DMS153 (cell line): ENCODE measurements at regions not wholly inside any gene's neighbourhood (a gene's known extent, or its start where the extent isn't known, plus 50 kb on each side); places are given as distances from the start of the nearest gene placed in this dataset.
"Not testable (repeated sequence)": the region's sequence is repeated elsewhere in the genome, so short reads cannot be mapped to it uniquely, and the experiment has no call there.

Experiments
- DNase-seq: peaks from one replicate; lab custom pipeline; 2025; lab: John Stamatoyannopoulos, UW

DNA sequence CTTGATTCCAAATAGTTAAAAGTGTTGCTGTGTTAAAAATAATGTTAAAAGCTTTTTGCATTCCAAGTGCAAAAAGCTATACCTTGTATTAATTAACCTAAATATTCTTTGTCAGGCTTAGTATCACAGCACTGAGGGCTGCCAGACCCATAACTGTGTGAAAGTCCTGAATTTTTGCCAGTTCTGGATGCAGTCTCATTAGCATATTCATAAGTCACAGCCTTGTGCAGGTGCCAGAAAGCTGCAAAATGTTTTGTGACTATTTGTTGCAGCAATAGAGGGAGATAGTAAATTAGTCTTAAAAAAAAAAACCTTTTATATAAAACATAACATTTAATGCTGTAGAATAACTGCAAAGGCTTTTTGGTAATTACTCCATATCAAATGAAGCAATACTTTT is 56.6 kb downstream of the SLITRK1 start:
- DNase-seq = no peak

DNA sequence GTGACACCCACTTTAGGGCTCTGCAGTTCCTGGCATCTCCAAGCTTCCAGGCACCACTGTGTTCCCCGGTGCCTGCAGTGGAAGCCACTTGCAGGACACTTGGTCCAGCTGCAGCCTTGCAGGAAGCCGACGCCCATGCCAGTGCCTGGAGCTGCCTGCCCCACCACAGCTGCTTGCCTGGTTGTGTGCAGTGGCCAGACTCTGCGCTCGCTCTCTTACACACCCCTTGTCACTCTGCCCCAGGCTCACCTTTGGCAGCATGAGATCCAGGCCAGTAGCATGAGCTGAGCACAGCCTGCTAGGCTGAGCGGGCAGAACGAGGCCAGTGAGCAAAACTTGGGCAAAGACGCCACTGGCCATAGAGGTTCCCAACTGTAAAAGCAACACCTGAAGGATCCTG is 57.7 kb downstream of the SLITRK1 start:
- no peak for DNase-seq

GRCh38 chr13:83824120-83824519 is 58.2 kb downstream of the SLITRK1 start:
- DNase-seq = no peak

DNA sequence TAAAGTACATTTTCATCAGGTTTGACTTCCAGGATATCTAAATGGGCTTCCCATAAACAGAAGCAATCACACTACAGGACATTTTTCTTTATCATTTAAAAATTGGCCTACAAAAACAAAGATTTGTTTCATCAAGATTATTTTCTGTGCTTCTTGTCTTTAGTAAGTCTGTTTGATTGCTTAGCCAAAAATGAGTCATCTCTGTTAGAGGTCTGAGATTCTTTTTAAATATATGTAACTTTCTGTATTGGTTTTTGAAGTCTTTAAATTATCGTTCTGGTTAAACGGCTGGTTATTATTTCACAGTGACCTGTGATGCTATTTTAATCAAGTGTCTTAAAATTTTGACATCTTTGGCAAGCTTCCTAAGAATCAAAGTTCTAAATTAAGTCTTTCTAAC is 62.7 kb downstream of the SLITRK1 start:
- no peak for DNase-seq

- DNase-seq = no peak
These were observed 63.1 kb downstream of the SLITRK1 start for GRCh38 chr13:83819156-83819555.

DNA sequence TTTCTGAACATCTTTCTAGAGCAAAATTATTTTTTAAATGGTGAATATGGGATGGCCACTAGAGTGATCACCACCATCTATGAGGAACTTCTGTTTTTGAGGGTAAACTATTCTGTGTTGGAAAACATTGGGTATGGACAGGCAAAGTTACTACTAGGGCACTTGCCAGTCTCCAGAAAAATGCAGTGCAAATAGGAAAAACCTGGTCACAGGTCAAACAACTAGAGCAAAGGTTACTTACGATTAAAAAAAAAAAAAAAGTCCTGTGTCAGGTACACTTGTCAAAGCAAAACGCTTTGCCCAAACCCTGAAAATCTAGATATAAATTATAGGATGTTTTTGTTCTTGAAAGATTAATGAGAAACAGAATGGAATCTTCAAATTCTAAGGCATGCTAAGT is 66.2 kb downstream of the SLITRK1 start:
- no peak for DNase-seq

DNA sequence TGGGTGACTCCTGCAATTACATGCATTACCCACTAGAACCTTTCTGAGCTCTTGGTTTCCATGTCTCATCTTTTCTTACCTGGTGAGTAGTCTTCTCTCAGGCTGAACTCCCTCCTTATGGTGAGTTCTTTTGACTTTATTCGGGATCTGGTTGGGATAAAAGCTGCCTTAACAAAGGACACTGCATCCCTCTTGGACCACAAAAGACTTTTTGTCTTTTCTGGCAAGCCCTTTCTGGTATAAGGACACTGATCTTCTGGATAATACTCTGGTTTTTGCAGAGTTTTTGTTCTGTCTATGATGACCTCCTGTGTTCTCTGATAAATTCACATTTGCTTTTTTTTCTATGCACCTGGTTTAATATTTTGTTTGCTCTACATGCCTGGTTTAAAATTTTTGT is 66.7 kb downstream of the SLITRK1 start:
- DNase-seq = no peak

- no peak for DNase-seq
These were observed 72.1 kb downstream of the SLITRK1 start for GRCh38 chr13:83810136-83810535.

DNA sequence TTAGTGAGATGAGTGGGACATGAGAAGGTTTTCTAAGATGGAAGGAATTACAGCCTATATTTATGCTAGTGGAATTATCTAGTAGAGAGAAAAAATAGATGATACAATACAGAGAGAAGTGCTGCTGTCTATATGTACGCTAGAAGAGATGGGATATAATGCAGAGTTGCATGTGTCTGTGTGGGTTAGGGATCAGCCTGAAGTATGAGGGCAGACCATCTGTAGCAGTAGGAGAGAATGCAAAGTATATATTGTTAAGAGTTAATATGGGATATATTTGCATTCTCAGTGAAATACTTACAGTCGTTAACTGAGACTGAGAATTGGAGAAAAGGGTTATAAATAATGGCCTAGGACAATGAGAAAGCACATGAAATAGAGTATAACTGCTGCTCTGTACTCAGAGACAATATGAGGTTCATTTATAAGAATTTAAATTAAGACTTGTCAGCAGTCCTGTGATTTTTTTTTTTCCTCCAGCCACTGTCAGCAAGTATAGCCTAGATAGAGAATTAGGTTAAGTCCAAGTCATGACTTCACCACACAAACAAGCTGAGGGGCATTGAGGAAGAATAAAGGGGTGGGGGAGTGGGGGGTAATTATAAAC is 77.8 kb downstream of the SLITRK1 start:
- DNase-seq = no peak

- no peak for DNase-seq
These were observed 83.5 kb downstream of the SLITRK1 start for GRCh38 chr13:83798731-83799130.

DNA sequence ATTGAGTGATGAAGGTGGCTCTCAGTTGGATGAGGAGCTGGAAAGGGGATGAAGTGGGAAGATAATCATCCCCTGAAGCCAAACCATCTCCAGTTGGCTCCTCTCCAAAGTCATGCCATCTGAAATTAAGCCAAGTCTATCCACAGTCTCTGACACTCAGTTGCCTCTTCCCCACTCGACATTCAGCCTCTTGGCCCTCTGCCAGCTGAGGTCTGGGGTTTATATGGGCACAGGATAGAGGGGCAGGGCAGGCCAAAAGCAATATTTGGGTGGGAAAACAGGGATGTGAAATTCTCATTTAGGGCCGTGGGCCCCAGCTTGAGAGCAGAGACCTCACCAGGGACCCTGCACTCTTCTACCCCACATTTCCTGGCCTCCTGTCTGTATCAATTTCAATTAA is 85.9 kb downstream of the SLITRK1 start:
- no peak for DNase-seq

DNA sequence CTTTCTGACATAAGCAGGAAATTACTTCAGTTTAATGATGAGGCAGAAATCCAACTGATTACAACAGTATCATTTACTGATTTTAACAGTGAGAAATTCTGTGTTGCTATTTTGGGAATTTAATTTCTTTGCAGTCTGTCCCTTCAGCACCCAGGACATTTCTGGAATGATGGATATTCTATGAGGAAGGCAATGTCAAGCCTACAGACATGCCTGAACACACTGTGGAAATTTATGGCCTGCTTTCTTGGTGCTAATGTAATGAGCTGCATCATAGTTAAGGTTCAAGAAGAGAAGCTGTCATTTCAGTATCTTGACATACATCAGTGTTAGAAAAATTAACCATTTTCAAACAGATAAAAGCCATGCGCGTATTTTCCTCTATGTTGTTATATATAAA is 87.7 kb downstream of the SLITRK1 start:
- DNase-seq = no peak

GRCh38 chr13:83780227-83780626 is 102.0 kb downstream of the SLITRK1 start:
- DNase-seq = no peak

GRCh38 chr13:83773961-83774360 is 108.3 kb downstream of the SLITRK1 start:
- no peak for DNase-seq

- no peak for DNase-seq
These were observed 116.5 kb downstream of the SLITRK1 start for GRCh38 chr13:83765796-83766195.

DNA sequence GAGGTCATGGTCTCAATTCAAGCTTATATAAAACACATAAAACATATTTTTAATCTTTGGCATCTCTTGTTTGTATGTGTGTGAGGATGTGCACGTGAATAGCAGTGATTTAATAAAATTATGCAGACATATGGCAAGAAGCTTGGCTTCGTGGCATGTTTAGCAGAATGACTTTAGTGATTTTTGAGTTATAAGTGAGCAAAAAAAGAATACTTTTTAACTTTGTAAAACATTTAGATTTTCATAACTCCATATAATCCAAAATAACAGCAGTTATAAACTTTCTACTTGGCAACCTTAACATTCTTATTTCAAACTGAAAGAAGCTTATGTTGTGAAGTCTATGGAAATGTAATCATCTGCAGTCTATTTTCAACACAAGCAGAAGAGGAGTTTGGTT is 120.6 kb downstream of the SLITRK1 start:
- no peak for DNase-seq

DNA sequence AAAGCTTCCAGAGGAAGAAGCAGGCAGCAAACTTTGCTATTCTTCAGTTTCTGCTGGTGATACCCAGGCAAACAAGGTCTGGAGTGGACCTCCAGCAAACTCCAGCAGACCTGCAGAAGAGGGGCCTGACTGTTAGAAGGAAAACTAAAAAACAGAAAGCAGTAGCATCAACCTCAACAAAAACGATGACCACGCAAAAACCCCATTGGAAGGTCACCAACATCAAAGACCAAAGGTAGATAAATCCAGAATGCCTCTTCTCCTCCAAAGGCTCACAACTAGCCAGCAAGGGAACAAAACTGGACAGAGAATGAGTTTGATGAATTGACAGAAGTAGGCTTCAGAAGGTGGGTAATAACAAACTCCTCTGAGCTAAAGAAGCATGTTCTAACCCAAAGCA is 127.1 kb downstream of the SLITRK1 start:
- DNase-seq = not testable (repeated sequence)

- no peak for DNase-seq
These were observed 128.2 kb downstream of the SLITRK1 start for GRCh38 chr13:83753912-83754624.

DNA sequence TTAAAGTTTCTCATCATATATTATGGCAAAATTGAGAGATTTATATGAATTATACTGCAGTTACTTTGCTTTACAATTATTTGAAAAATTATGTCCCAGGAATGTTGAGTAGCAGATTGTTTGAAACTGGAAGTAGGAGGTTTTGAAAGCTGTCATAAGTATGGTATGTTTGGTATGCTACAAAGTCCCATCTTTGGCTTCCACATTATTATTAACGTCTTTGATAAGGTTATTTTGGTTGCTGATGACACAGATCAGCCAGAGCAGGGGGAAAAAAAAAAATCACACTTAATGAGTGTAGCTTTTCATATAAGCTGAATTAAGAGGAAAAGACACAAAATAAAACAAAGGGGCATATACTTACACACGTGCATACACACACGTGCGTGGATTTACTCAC is 130.1 kb downstream of the SLITRK1 start:
- no peak for DNase-seq

GRCh38 chr13:83740622-83741021 is 141.7 kb downstream of the SLITRK1 start:
- DNase-seq = no peak

DNA sequence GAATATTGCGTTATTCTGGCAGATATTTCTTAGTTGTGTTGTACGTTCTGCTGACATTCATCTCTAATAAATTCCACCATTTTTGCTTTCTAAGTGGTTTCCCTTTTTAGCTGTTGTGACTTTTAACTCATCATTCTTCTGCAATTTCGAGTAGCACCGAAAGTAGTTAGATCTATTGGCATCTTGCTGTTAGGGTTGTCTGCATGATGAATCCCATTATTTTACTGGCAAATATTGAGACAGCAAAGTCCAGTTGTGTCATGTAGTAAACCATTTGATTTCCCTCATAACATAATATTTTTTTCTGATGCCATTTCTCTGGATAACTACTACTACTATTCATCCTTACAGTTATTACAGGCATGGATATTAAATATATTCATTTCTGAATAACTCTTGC is 143.9 kb downstream of the SLITRK1 start:
- no peak for DNase-seq

DNA sequence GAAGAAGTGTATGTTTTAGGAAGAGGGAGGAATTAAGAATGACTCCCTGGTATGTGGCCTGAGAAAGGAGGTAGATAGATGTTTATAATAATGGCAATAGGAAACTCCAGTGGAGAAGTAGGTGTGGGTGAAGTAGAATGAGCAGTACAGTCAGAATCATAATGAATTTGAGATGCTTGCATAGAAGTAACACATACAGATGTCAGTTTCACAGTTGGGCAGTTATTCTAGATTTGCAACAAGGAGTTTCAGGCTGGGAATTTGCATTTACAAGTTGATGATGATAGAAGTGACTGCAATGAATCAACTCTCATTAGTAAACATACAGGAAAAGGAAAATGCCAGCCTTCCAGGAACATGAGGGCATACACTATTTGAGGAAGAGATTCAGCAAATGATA is 149.0 kb downstream of the SLITRK1 start:
- DNase-seq = no peak

DNA sequence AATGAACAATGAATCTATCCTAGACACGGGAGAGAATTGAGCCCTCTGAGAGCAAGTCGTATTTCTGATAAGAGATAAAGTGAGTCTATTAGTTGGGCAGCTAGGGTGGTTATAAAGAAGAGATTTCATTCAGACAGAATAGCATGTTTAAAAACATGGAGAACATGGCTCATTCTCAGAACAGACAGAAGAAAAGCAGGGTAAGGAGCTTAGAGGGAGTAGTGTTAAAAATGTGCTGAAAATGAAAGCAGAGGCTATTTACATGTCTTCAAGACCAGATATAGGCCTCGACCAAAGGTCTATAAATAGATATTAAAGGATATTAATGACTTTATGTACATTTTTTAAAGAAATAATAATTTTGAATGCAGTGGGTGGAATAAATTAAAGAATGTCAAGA is 149.5 kb downstream of the SLITRK1 start:
- DNase-seq = no peak

DNA sequence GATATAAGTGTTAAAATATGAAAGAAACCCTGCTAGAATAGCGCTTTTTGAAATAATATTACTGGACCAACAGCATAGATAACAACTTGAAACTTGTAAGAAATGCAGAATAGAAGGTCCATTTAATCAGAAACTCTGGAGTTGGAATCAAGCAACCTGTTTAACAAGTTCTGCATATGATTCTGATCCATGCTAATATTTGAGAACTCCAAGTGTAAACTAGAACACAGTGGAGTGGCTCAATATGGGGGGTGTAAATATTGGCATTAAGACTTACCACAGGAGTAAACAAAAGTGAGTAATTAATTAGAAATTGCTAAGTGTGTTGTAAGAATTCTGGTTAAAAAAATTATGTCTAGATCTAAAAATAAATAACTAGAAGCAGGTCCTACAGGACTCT is 151.2 kb downstream of the SLITRK1 start:
- DNase-seq = no peak
